Endothelial cell of umbilical vein (primary cell): ENCODE measurements at regions not wholly inside any gene's neighbourhood (a gene's known extent, or its start where the extent isn't known, plus 50 kb on each side); places are given as distances from the start of the nearest gene placed in this dataset.

ENCODE experiments used
- BruUV-seq: library from RNA; stranded (reverse); fragments of 400-500 nt; replicated peaks from 2 replicates; lab custom pipeline; 2021; lab: Mats Ljungman, UMichigan
- CTCF ChIA-PET: fragments of 300-600, 350-600 bp; sonication (Branson Sonifier 250); formaldehyde crosslinking; loops from one replicate; lab custom pipeline; 2021; ENCODE audit warnings: antibody characterized with exemption, inconsistent platforms; lab: Charles Lee
- POLR2A ChIA-PET: fragments of 300-600, 350-600 bp; sonication (Branson Sonifier 250); formaldehyde crosslinking; loops from one replicate; lab custom pipeline; 2021; ENCODE audit warnings: antibody characterized with exemption, inconsistent platforms; lab: Charles Lee
- DNase-seq: peaks from one replicate; pipeline ENCODE4 v3.0.0-alpha.2; 2011; ENCODE audit warnings: low read depth, low spot score
- FAIRE-seq: peaks from 2 replicates; lab custom pipeline; 2011; peaks lifted over from hg19 to GRCh38; lab: Jason Lieb, UNC
- H2AFZ ChIP-seq: 2 replicates; pipeline ENCODE4 v1.6.0; 2012; ENCODE audit warnings: low read depth, low read length, control low read depth, inconsistent platforms
- H3K27ac ChIP-seq: 2 replicates; pipeline ENCODE4 v1.5.1; 2011; ENCODE audit warnings: low read depth, mild to moderate bottlenecking, control low read depth, low read length, moderate library complexity; ENCODE audit not compliant: insufficient read depth
- H3K27me3 ChIP-seq, 2 experiments: 2 replicates each; pipeline versions ENCODE4 v1.6.0 to v1.6.1; 2011; ENCODE audit warnings: low read length in 2 of 2, mixed read lengths in 1 of 2; ENCODE audit not compliant: control insufficient read depth in 2 of 2, insufficient read depth in 2 of 2
- H3K36me3 ChIP-seq, 2 experiments: 2 replicates in 1 of 2; 3 replicates in 1 of 2; pipeline ENCODE4 v1.5.1; 2011; ENCODE audit warnings: low read length in 2 of 2, mild to moderate bottlenecking in 1 of 2, moderate library complexity in 1 of 2; ENCODE audit not compliant: control insufficient read depth in 2 of 2, insufficient read depth in 2 of 2; ENCODE audit errors: extremely low read depth in 1 of 2
- H3K4me1 ChIP-seq: 3 replicates; pipeline ENCODE4 v1.5.1; 2011; ENCODE audit warnings: mild to moderate bottlenecking, low read length; ENCODE audit not compliant: control insufficient read depth, insufficient read depth; ENCODE audit errors: extremely low read depth
- H3K4me2 ChIP-seq: 2 replicates; pipeline ENCODE4 v1.6.1; 2011; ENCODE audit warnings: low read length, control low read depth, mixed read lengths; ENCODE audit not compliant: insufficient read depth
- H3K4me3 ChIP-seq, 3 experiments: fragments of 200-600 bp in 1 of 3; sonication (generic), shearing (Covaris generic) in 1 of 3; replicated peaks in 1 of 3; 2 replicates each; pipeline ENCODE4 v1.5.1; 2011 to 2016; ENCODE audit warnings: control low read depth in 3 of 3, low read length in 3 of 3, mild to moderate bottlenecking in 2 of 3, inconsistent platforms in 1 of 3, low read depth in 1 of 3, moderate library complexity in 1 of 3; ENCODE audit not compliant: insufficient read depth in 1 of 3
- H3K79me2 ChIP-seq: 2 replicates; pipeline ENCODE4 v1.6.0; 2012; ENCODE audit warnings: low read length, inconsistent platforms; ENCODE audit not compliant: control insufficient read depth, insufficient read depth
- H3K9ac ChIP-seq: replicated peaks from 2 replicates; pipeline ENCODE3; 2011; ENCODE audit warnings: low read length, control low read depth; ENCODE audit not compliant: insufficient read depth; ENCODE audit errors: extremely low read depth
- H3K9me1 ChIP-seq: replicated peaks from 3 replicates; pipeline ENCODE4 v1.6.0; 2011; ENCODE audit warnings: mild to moderate bottlenecking, low read length; ENCODE audit not compliant: control insufficient read depth, insufficient read depth; ENCODE audit errors: extremely low read depth
- H3K9me3 ChIP-seq: replicated peaks from 2 replicates; pipeline ENCODE4 v1.5.1; 2012; ENCODE audit warnings: low read length, inconsistent platforms; ENCODE audit not compliant: control insufficient read depth, insufficient read depth
- H4K20me1 ChIP-seq: replicated peaks from 2 replicates; pipeline ENCODE3; 2011; ENCODE audit warnings: mild to moderate bottlenecking, low read length; ENCODE audit not compliant: control insufficient read depth, insufficient read depth; ENCODE audit errors: extremely low read depth
- EZH2 ChIP-seq: IDR thresholded peaks from 2 replicates; pipeline ENCODE4 v1.6.1; 2012; ENCODE audit warnings: borderline replicate concordance, low read depth, mild to moderate bottlenecking, moderate library complexity, low read length, inconsistent platforms; ENCODE audit not compliant: severe bottlenecking
- FOS ChIP-seq: IDR thresholded peaks from 2 replicates; pipeline ENCODE4 v1.6.1; 2011; ENCODE audit warnings: mild to moderate bottlenecking, low read length, moderate library complexity, borderline replicate concordance; ENCODE audit not compliant: insufficient read depth
- GATA2 ChIP-seq: IDR thresholded peaks from 2 replicates; pipeline ENCODE4 v1.7.0; 2011; ENCODE audit warnings: low read depth, mild to moderate bottlenecking, moderate library complexity, mixed read lengths, low read length; ENCODE audit not compliant: insufficient read length, insufficient read depth
- JUN ChIP-seq: IDR thresholded peaks from 2 replicates; pipeline ENCODE4 v1.6.1; 2011; ENCODE audit warnings: borderline replicate concordance, low read depth; ENCODE audit not compliant: insufficient read length, insufficient read depth
- MYC ChIP-seq: IDR thresholded peaks from one replicate; pipeline ENCODE4 v1.6.1; 2011; ENCODE audit warnings: mild to moderate bottlenecking, low read depth, low read length
- POLR2A ChIP-seq: IDR thresholded peaks from 2 replicates; pipeline ENCODE4 v1.6.1; 2012; ENCODE audit warnings: low read depth, mild to moderate bottlenecking, control low read depth, low read length
- POLR2AphosphoS5 ChIP-seq: IDR thresholded peaks from 2 replicates; pipeline ENCODE4 v1.6.1; 2012; ENCODE audit warnings: low read depth, mild to moderate bottlenecking, control low read depth, low read length, moderate library complexity; ENCODE audit not compliant: insufficient read depth
- dilution Hi-C: fragments of 300-500 bp; cut with MboI; formaldehyde crosslinking; loops from one replicate; pipeline ENCODE4 v1.15.0; 2019; ENCODE audit warnings: low sequenced_read_pairs; ENCODE audit not compliant: extremely low pct_ligation_motif_present
- intact Hi-C: fragments of 100-400 bp; cut with micrococcal nuclease; formaldehyde crosslinking; loops from one replicate; pipeline ENCODE4 v1.10.0; 2022
- TF ChIP-seq, protein P1 (sequence below): IDR thresholded peaks from 2 replicates; pipeline ENCODE4 v1.6.1; 2011; ENCODE audit not compliant: insufficient read depth, insufficient read length
- TF ChIP-seq, protein P2 (sequence below), 2 donors: IDR thresholded peaks; 1 replicate in 1 of 2; 2 replicates in 1 of 2; pipeline ENCODE4 v1.5.1; 2011; ENCODE audit warnings: low read length in 2 of 2, mild to moderate bottlenecking in 2 of 2, moderate library complexity in 2 of 2, control low read depth in 1 of 2, inconsistent platforms in 1 of 2, low read depth in 1 of 2; ENCODE audit not compliant: insufficient read depth in 1 of 2; ENCODE audit errors: extremely low read depth in 1 of 2

GRCh38 chr1:217929213-217929885, 298.2 kb downstream of the SPATA17 start:
- Histone ChIP-seq H3K79me2 (no peaks in the 10 kb centered on the region), H3K9me1 (no peaks in the 10 kb centered on the region), H3K9me3 (no peaks in the 10 kb centered on the region), H3K9ac (no peak overlapping the region), H2AFZ (no peak overlapping the region), H3K36me3 (no peaks in the 10 kb centered on the region), H3K4me2 (no peak overlapping the region), H3K27ac (no peak overlapping the region), H3K4me3 (no peak overlapping the region), H3K27me3 (no peaks in the 10 kb centered on the region), H4K20me1 (no peaks in the 10 kb centered on the region), H3K4me1 (no peaks in the 10 kb centered on the region)
- intact Hi-C loops (no loop called here), dilution Hi-C loops (no loop called here)
- TF ChIP-seq JUN, result no peak
- no peak for TF ChIP-seq POLR2AphosphoS5
- no peak for TF ChIP-seq EZH2
- no peak for TF ChIP-seq MYC
- TF ChIP-seq, protein P1, sequence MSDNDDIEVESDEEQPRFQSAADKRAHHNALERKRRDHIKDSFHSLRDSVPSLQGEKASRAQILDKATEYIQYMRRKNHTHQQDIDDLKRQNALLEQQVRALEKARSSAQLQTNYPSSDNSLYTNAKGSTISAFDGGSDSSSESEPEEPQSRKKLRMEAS, result no peak
- TF ChIP-seq, protein P2, sequence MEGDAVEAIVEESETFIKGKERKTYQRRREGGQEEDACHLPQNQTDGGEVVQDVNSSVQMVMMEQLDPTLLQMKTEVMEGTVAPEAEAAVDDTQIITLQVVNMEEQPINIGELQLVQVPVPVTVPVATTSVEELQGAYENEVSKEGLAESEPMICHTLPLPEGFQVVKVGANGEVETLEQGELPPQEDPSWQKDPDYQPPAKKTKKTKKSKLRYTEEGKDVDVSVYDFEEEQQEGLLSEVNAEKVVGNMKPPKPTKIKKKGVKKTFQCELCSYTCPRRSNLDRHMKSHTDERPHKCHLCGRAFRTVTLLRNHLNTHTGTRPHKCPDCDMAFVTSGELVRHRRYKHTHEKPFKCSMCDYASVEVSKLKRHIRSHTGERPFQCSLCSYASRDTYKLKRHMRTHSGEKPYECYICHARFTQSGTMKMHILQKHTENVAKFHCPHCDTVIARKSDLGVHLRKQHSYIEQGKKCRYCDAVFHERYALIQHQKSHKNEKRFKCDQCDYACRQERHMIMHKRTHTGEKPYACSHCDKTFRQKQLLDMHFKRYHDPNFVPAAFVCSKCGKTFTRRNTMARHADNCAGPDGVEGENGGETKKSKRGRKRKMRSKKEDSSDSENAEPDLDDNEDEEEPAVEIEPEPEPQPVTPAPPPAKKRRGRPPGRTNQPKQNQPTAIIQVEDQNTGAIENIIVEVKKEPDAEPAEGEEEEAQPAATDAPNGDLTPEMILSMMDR (IDR thresholded peaks at IDR 0.05; ENCODE audit: extremely low read depth in 1 of 2, insufficient read depth in 1 of 2, low read depth in 1 of 2, low read length in 2 of 2), result no peak
- TF ChIP-seq GATA2, result no peak
- no peak for TF ChIP-seq FOS
- no peak for TF ChIP-seq POLR2A
- ChIA-PET POLR2A (no interaction called here), CTCF (no interaction called here)
- FAIRE-seq (no peak), DNase-seq (no peak)
- BruUV-seq, result no TSS peak
